KMS-11 (cell line): ENCODE measurements at regions not wholly inside any gene's neighbourhood (a gene's known extent, or its start where the extent isn't known, plus 50 kb on each side); places are given as distances from the start of the nearest gene placed in this dataset.

ENCODE experiments used
- H2AFZ ChIP-seq: fragments of 200-600 bp; sonication (generic); 2 replicates; pipeline ENCODE4 v1.6.1; 2016; ENCODE audit warnings: antibody characterized with exemption, mixed run types, low read depth
- H3K27ac ChIP-seq: fragments of 200-600 bp; sonication (generic); 2 replicates; pipeline ENCODE4 v1.6.1; 2016; ENCODE audit warnings: mild to moderate bottlenecking, mixed run types
- H3K27me3 ChIP-seq: fragments of 200-600 bp; sonication (generic); 2 replicates; pipeline ENCODE4 v1.6.1; 2017; ENCODE audit warnings: mild to moderate bottlenecking, low read depth, mixed run types, moderate library complexity; ENCODE audit not compliant: insufficient read depth
- H3K36me3 ChIP-seq: fragments of 200-600 bp; sonication (generic); 2 replicates; pipeline ENCODE4 v1.6.1; 2017; ENCODE audit warnings: mild to moderate bottlenecking, mixed run types; ENCODE audit not compliant: insufficient read depth
- H3K4me1 ChIP-seq: fragments of 200-600 bp; sonication (generic); 2 replicates; pipeline ENCODE4 v1.6.1; 2016; ENCODE audit warnings: mild to moderate bottlenecking, low read depth, mixed run types; ENCODE audit not compliant: poor library complexity, severe bottlenecking
- H3K4me2 ChIP-seq: fragments of 200-600 bp; sonication (generic); 2 replicates; pipeline ENCODE4 v1.7.0; 2016; ENCODE audit warnings: mild to moderate bottlenecking, mixed run types
- H3K4me3 ChIP-seq: fragments of 200-600 bp; sonication (generic); IDR thresholded peaks from 2 replicates; pipeline ENCODE4 v1.6.1; 2017; ENCODE audit warnings: low read depth, low read length, mixed read lengths; ENCODE audit not compliant: insufficient read depth
- H3K79me2 ChIP-seq: fragments of 200-600 bp; sonication (generic); 2 replicates; pipeline ENCODE4 v1.6.1; 2016; ENCODE audit warnings: low read depth, mixed run types; ENCODE audit not compliant: insufficient read depth
- H3K9ac ChIP-seq: fragments of 200-600 bp; sonication (generic); 2 replicates; pipeline ENCODE4 v1.6.1; 2016; ENCODE audit warnings: mild to moderate bottlenecking, mixed run types
- H4K20me1 ChIP-seq: fragments of 200-600 bp; sonication (generic); 2 replicates; pipeline ENCODE4 v1.6.1; 2016; ENCODE audit warnings: mild to moderate bottlenecking, mixed run types; ENCODE audit not compliant: insufficient read depth
- CTCF ChIP-seq: fragments of 200-600 bp; sonication (generic); conservative IDR thresholded peaks from 2 replicates; pipeline ENCODE4 v1.6.1; 2017; ENCODE audit warnings: low read depth, mild to moderate bottlenecking, antibody characterized with exemption, low read length, moderate library complexity, mixed read lengths

DNA sequence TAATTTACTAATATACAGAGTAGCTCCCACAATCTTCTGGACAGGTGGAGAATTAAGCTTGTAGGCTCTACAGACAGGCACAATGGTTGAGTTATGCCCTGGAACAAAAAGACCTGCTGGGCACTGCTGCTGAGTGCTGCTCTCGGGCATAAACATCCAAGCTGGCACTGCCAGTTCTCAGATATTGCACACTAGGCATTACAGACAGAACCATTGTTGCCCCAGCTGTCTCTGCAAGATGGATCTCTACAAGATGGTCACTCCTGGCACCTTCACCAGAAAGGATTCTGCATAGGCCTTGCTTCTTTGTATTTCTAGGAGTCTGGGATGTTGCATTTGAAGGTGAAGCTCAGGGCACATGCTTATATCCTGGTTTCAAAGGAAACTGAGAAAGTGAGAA lies 527.1 kb downstream of the STIM2 start:
- no peaks in the 10 kb centered on the region for H3K79me2 ChIP-seq
- no peak overlapping the region for H3K27ac ChIP-seq
- no peaks in the 10 kb centered on the region for H3K4me1 ChIP-seq
- no peak for TF ChIP-seq CTCF
- no peak overlapping the region for H3K4me2 ChIP-seq
- no peaks in the 10 kb centered on the region for H3K27me3 ChIP-seq
- H3K4me3 ChIP-seq, result no peak overlapping the region
- no peak overlapping the region for H2AFZ ChIP-seq
- H4K20me1 ChIP-seq, result no peaks in the 10 kb centered on the region
- H3K36me3 ChIP-seq, result no peaks in the 10 kb centered on the region
- H3K9ac ChIP-seq, result no peak overlapping the region

DNA sequence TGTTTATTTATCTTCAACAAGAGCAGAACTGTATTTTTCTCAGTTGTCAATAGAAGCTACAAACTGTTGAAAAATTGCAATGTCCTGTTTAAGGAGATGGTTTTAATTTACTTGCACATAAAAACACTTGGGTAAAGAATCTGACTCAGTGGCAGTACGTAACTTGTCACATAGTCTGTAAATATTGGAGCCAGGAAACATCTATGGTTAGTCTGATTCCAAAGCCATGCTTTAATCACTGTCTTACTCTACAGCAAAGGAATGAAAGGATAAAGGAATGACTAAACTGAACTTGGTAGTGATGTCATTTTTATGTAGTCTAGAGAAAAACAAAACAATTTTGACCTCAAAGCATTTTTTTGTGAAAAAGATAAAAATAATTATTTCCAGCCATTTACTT lies 537.2 kb downstream of the STIM2 start:
- no peak for TF ChIP-seq CTCF
- no peaks in the 10 kb centered on the region for H4K20me1 ChIP-seq
- no peaks in the 10 kb centered on the region for H3K4me1 ChIP-seq
- H3K4me3 ChIP-seq, result no peak overlapping the region
- no peaks in the 10 kb centered on the region for H3K36me3 ChIP-seq
- H3K9ac ChIP-seq, result no peak overlapping the region
- no peaks in the 10 kb centered on the region for H3K79me2 ChIP-seq
- H2AFZ ChIP-seq, result no peak overlapping the region
- H3K27ac ChIP-seq, result no peak overlapping the region
- H3K27me3 ChIP-seq, result no peaks in the 10 kb centered on the region
- no peak overlapping the region for H3K4me2 ChIP-seq

GRCh38 chr4:27398631-27399310 lies 538.1 kb downstream of the STIM2 start:
- Histone ChIP-seq H3K27ac (no peak overlapping the region), H3K4me1 (no peaks in the 10 kb centered on the region), H4K20me1 (no peaks in the 10 kb centered on the region), H3K36me3 (no peaks in the 10 kb centered on the region), H3K79me2 (no peaks in the 10 kb centered on the region), H3K27me3 (no peaks in the 10 kb centered on the region), H3K9ac (no peak overlapping the region), H2AFZ (no peak overlapping the region), H3K4me2 (no peak overlapping the region), H3K4me3 (no peak overlapping the region)
- no peak for TF ChIP-seq CTCF

DNA sequence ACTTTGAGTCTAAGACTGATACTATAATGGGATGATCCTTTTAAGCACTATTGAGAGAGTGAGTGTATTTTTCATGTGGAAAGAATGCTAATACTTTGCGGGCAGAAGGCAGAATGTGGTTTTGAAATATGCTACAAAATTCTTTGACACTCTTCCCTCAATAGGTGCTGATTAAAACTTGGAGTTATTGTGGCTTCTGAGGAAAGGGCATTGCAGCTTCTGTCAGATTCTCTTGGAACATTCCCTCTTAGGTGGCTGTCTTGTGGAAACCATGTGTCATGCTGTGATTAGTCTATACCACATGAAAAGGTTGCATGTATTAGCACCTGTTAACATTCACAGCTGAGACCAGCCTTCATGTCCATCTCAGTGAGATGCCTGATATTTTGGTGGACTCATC lies 547.0 kb downstream of the STIM2 start:
- H3K9ac ChIP-seq, result no peak overlapping the region
- H3K27me3 ChIP-seq, result no peaks in the 10 kb centered on the region
- H4K20me1 ChIP-seq, result no peaks in the 10 kb centered on the region
- TF ChIP-seq CTCF, result no peak
- H3K4me3 ChIP-seq, result no peak overlapping the region
- no peak overlapping the region for H2AFZ ChIP-seq
- H3K4me2 ChIP-seq, result no peak overlapping the region
- no peak overlapping the region for H3K27ac ChIP-seq
- no peaks in the 10 kb centered on the region for H3K36me3 ChIP-seq
- no peaks in the 10 kb centered on the region for H3K4me1 ChIP-seq
- no peaks in the 10 kb centered on the region for H3K79me2 ChIP-seq
